NCI-H2171 (cell line): ENCODE measurements at regions not wholly inside any gene's neighbourhood (a gene's known extent, or its start where the extent isn't known, plus 50 kb on each side); places are given as distances from the start of the nearest gene placed in this dataset.

Experiments used
- DNase-seq: peaks from one replicate; lab custom pipeline; 2025; lab: John Stamatoyannopoulos, UW

- no peak for DNase-seq
These were observed 104.8 kb downstream of the CYB561 start for GRCh38 chr17:63341276-63341675.

DNA sequence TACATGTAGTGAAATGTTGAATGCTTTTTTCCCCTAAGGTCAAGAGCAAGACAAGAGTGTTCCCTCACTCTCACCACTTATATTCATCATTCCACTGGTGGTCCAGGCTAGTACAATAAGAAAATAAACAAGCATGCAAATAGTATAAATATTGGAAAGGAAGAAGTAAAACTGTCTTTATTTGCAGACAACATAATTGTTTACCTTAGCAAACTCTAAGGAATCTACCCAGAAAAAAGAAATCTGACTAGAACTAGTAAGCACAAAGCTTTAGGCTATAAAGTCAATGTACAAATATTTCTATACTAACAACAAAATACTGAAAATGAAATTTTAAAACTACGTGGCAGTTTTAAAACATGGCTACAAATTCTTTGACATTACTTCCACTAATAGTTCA, 101.7 kb downstream of the CYB561 start:
- no peak for DNase-seq

GRCh38 chr17:63345611-63346010, 100.5 kb downstream of the CYB561 start:
- DNase-seq = no peak

GRCh38 chr17:63347475-63347874, 98.6 kb downstream of the CYB561 start:
- DNase-seq = no peak

DNA sequence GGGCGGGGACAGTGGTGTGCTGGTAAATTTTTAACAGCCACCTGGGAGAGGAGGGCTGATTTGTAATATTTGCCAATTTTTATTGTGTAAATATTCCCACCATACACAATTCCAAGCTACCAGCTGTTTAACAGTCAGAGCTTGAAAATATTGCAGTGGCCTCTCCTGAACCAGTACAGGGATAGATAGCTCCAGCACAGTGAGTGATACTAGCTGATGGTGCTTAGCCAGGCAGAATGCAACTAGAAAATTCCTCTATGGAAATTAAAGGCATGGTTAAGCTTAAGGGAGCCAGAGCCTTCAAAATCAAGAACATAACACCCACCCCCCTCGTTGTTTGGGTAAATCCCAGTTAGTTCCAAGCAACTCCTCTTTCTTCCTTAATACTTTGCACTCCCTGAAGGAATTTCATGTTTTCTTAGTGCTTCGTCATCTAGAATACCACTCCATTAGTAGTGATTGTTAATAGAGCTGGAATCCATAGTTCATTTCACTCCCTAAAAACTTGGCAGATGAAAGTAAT, 96.6 kb downstream of the CYB561 start:
- DNase-seq = no peak

DNA sequence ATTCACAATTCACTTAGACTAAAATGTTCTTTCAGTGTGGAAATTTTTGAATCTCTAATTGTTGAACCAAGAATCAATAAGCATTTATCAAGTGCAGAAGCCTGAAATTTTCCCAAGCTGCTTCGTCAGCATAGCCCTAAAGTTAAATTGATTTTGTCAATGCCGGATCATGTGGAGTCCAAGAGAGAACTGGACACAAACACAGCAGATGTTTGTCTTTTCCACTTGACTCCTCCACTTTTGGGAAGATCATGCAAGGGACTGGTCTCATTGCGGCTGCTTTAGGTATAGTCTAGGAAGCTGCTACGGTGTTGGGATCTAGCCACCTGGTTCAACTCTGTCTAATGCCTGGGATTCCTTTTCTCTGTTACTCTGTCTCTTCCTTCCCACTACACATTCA, 95.7 kb downstream of the CYB561 start:
- no peak for DNase-seq

- no peak for DNase-seq
These were observed 91.8 kb downstream of the CYB561 start for GRCh38 chr17:63354256-63354655.

DNA sequence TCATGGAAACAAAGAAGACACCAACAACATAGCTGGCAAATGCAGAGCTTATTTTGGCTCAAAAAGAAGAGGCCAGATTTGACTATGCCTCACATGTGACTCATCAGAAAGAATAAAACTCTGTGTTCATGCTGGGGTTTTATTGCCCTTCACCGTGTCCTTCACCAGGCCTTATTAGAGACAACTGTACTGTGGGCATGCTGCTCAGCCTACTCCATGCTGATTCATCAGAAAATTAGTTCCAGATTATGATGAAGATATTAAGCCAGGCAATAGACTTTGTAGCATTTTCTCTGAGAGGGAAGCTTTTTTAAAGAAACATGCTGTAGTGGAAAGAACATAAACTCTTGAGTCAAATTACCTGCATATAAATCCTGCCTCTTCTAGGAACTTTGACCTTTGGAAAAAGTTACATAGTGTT, 89.8 kb downstream of the CYB561 start:
- DNase-seq = no peak

DNA sequence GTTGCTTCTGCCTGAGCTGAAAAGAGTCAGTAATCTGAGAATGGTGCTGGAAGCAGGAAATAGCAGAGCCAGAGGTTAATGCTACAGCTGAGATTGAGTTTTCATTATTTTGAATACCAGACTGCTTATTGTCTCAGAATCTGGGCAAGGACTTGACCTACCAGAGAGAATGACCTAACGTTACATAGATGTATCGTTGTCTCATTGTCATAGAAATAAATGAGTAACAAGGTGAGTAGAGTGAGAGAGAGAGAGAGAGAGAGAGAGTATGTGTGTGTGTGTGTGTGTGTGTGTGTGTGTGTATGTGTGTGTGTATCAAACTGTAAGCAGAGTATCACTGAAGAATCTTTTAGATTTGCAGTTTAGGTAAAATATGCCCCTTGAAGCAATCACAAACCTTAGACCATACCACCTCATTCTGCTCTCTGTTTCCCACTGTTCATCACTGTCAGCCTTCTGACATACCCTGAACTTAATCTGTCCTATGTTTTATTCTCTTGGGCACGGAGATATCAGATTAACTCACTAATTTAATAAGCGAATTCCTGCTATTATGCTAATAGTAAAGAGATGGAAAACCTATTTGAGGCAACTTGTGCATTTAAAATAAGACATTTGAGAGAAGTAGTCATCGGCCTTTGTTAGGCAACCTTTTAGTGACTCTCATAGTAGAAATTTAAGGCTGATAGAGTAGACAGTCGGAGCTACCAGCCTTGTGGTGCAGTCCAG, 87.8 kb downstream of the CYB561 start:
- DNase-seq = no peak

- DNase-seq = no peak
These were observed 87.2 kb downstream of the CYB561 start for GRCh38 chr17:63358956-63359355.

DNA sequence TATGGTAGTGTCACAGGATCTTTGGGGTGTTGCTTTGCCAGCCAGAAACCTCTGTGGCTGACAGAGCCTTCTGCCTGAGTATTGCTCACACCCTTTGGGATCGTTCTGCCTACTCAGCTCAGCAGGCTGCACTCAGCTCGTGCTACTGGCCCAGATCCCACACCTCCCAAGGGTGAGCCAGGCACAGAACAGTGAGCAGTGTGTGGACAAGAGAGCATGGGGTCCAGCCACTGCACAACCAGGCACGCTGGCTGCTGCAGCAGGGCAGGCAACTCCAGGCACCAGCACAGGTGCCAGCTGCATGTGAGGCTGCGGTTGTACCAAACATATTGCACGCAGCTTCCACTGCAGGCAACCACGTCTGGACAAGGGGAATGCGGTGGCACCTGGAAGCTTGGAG, 84.9 kb downstream of the CYB561 start:
- no peak for DNase-seq

DNA sequence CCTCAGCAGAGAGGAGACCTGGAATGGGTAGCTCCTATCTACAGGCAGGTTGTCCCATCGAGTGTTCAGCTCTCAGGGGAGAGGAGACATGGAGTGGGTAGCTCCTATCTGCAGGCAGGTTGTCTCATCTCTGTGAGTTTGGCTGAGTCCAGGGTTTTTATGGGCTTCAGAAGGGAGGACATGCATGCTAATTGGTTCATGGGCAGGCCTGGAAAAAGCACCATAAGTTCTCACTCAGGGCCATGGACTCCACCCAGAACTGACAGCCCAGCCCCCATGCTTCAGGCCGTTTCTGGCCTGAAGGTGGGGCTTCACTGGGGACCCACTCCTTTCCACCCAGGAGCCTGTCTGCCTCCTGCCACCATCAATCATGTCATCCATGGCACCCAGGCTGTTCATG, 84.0 kb downstream of the CYB561 start:
- no peak for DNase-seq

GRCh38 chr17:63364387-63364786, 81.7 kb downstream of the CYB561 start:
- DNase-seq = no peak

DNA sequence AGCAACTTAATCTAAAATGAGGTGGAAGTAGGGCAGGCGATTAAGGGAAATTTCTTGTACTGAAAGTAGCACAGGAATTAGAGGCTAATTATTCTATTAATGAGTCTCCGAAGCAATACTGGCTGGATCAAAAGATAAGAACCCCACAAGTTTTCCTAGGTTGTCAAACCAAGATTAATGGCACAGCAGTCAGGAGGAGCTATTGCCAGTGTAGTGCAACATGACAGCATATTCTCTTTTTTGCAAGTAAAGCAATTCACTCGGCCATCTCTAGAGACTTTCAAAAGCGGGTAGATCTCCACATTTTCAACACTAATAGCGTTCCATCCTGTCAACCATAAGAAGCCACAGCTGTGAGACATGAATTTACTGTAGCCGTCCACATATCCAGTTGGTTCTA, 81.2 kb downstream of the CYB561 start:
- no peak for DNase-seq

DNA sequence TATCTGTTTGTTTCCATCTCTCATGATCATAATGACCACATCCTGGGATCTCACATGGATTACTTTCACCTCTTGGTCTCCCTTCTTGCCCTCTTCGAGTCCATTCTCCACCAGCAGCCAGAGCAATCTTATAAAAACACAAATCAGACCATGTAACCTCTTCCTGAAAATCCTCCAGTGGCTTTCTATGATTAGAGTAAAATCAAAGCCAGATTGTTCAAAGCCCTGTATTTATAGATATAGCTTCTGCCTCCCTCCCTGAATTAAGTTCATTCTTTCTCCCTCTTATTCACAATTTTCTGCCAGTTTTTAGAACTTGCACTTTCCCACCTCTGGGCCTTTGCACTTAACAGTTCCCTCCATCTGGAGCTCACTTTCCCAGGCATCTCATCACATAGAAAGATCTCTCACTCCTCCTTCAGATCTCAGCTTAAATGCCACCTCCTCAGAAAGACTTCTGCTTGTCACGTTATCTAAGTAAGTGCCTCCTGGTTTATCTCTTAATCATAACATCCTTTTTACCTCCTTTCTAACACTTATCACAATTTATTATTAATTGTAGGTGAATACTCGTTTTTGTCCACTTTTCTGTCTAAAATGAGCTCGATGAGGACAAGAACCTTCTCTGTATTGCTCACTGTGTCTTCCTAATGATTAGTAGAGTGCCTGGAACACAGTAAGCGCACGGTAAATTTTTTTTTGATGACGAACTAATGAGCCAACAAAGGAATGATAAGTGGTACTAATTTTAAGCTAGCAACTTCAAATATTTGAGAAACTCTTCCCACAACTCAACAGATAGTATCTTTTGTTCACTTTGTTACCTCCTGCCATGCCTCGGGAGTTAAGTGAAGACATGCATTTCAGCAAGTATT, 80.5 kb downstream of the CYB561 start:
- no peak for DNase-seq

DNA sequence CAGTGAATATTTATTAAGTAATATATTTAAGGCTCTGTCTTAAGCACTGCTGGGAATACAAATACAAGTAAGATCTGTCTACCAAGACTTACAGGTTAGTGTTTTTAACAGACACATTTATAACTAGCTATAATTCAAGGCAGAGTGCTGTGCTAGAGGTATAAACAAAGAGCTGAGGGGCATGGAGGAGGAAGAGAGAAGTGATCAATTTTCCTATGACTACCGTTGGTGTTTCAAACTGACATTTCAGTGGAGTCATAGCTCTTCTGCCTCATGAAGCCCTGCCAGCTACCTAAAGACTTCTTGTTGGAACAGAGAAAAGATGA, 79.9 kb downstream of the CYB561 start:
- no peak for DNase-seq

- no peak for DNase-seq
These were observed 76.9 kb downstream of the CYB561 start for GRCh38 chr17:63369233-63369632.

- DNase-seq = no peak
These were observed 75.4 kb downstream of the CYB561 start for GRCh38 chr17:63370696-63371095.

- no peak for DNase-seq
These were observed 69.2 kb downstream of the CYB561 start for GRCh38 chr17:63376949-63377348.

DNA sequence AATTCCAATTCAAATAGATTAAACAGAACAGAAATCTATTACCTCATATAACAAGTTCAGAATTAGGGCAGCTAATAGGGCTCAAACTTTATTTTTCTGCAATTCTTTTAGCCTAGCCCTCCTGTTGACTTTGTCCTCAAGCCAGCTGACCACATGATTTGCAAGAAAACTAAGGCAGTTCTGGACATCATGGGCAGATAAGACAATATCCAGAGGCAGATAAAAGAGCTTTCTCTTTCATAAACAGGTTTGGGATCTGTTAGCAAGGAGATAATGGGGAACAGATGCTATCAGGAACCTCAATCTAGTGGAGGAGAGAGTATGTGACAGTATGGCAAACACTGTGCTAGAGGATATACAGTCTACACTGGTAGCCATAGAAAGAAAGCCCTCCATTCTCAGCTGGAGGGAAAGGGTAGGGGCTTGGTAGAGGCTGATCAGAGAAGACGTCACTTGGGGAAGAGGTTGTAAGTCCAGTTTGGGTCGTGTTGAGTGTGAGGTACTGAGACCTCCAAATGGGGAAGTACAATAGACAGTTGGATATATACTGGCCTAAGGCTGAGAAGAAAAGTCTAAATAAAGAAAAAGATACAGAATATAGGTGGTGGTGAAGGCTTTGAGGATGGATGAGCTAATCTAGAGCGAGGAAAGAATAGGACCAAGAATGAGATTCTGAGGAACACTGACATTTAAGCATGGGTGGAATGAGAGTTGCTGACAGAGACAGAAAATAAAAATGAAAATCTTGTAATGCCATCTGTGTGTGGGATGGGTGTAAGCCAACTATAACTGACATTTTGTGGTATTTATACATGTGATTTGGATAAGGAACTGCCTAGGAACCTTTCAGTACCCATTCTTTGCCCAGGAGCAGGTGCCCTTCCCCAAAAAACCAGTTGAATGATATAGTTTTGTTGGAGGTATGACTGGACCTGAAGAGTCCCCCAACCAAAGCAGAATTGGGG, 67.4 kb downstream of the CYB561 start:
- no peak for DNase-seq

DNA sequence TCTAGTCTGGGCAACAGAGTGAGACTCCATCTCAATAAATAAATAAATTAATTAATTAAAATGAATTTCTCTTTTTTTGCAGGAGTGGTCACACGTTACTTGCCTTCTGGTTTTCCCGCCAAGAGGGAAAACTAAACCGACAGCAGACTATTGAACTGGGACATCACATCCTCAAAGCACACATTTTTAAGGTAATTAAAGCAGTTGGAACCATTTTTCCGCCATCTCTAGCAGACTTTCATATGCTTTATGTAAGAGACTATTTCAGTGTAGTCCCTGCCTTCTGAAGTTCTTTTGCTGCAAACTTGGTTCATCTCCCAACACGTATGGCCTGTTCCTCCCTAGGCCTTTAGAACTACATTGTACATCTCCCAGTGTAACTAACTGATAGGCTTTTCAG, 66.5 kb downstream of the CYB561 start:
- DNase-seq = no peak

DNA sequence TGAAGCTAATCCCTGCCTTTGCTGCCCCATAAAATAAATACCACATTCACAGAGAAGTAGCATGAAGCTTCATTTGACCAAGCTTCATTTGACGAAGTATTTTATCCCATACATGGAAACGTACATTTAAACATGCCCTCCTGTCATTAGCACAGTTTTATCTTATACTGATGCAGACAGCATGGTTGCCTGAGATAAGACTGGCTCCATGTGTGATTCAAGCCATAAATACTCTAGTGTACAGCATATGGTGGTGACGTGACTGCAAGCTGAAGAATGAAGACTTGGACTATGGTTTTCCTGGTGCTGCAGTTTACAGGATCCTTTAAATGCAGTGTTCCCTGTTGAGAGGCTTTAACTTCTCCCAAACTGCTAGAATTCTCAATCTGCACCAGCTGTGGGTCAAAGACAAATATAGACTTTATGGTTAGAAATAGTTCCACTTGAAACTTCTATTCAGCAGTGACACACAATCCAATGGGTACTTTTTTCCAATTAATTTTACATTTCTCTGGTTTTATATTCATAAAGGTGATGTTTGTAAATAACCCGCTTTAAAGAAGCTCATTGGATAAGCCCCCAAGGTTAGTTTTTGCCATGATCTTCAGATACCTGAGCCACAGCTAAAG, 64.9 kb downstream of the CYB561 start:
- DNase-seq = no peak
